Spleen (tissue), 7 donors: ENCODE measurements at regions not wholly inside any gene's neighbourhood (a gene's known extent, or its start where the extent isn't known, plus 50 kb on each side); places are given as distances from the start of the nearest gene placed in this dataset.

ENCODE experiments used
- POLR2AphosphoS5 ChIP-seq, 3 donors: sonication (generic); formaldehyde crosslinking; IDR thresholded peaks; one replicate each; pipeline ENCODE4 v1.5.1; 2017; ENCODE audit warnings: antibody characterized with exemption in 3 of 3
- TF ChIP-seq, protein P1 (sequence below), 11 experiments: fragments of 200-600 bp in 7 of 11; fragments of 450-650 bp in 4 of 11; sonication (generic) in 4 of 11; IDR thresholded peaks in 8 of 11; conservative IDR thresholded peaks in 3 of 11; 1 replicate in 7 of 11; 2 replicates in 4 of 11; pipeline versions ENCODE4 v1.4.0 to v1.8.0; 2016 to 2021; ENCODE audit warnings: antibody characterized with exemption in 11 of 11, inconsistent platforms in 4 of 11, mild to moderate bottlenecking in 1 of 11
- donor health status: DM: no; HTN: no; CAD: no; lungs with moderate emphysema.
- donor health status: DM: no; HTN: no; CAD: no.
- donor health status: DM: no; HTN: no; CAD: no.

DNA sequence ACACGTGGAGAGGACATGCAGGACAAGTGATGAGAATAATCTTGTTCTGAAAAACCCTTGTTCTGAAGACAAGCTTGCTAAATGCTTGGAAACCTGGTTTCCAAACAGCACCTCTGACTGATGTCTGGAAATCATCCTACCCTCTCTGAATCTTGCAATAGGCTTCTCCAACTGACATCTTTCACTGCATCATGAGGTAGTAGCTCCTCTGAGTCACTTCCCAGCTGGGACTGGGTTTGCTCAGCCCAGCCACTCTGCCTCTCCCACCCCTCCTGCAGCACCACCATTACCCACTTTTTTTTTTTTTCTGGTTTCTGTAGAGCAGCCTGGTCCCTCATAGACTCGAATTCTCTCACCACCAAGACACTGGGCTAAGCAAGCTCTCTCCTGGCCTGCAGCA lies 919.8 kb downstream of the GRID1 start:
- TF ChIP-seq, protein P1, sequence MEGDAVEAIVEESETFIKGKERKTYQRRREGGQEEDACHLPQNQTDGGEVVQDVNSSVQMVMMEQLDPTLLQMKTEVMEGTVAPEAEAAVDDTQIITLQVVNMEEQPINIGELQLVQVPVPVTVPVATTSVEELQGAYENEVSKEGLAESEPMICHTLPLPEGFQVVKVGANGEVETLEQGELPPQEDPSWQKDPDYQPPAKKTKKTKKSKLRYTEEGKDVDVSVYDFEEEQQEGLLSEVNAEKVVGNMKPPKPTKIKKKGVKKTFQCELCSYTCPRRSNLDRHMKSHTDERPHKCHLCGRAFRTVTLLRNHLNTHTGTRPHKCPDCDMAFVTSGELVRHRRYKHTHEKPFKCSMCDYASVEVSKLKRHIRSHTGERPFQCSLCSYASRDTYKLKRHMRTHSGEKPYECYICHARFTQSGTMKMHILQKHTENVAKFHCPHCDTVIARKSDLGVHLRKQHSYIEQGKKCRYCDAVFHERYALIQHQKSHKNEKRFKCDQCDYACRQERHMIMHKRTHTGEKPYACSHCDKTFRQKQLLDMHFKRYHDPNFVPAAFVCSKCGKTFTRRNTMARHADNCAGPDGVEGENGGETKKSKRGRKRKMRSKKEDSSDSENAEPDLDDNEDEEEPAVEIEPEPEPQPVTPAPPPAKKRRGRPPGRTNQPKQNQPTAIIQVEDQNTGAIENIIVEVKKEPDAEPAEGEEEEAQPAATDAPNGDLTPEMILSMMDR (IDR thresholded peaks at IDR 0.05 in 8 of 11, conservative IDR thresholded peaks at IDR 0.05 in 3 of 11), result no peak
- no peak for TF ChIP-seq POLR2AphosphoS5 (IDR thresholded peaks at IDR 0.05)
